HL-60/S4 treated with phorbol 12-myristate 13-acetate at 8.2 ng/mL for 4 days and 3 days (cell line): ENCODE measurements at regions not wholly inside any gene's neighbourhood (a gene's known extent, or its start where the extent isn't known, plus 50 kb on each side); places are given as distances from the start of the nearest gene placed in this dataset.

Experiments
- in situ Hi-C: fragments of 300-500 bp; cut with MboI; formaldehyde crosslinking; loops from 2 replicates; pipeline ENCODE4 v1.15.0; 2022; ENCODE audit warnings: low sequenced_read_pairs

DNA sequence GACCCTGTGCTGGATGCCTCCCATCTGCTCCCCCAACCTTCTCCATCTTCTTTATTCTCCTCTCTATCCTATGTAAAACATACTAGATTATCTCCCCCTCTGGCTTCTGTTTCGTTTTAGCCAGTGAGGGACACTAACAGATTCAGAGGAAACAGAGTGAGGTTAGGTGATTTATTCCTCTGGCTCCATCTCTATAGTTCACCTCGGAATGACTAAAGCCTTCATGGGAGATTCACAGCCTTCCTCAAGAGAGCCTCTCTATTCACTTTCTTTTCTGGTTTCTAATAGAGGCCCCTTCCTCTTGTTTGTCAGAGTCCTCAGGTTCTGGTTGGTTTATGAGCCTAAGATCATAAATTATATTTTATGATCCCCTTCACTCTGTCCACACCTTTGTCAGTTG lies 633.1 kb upstream of the TYRP1 start:
- in situ Hi-C loops: no loop called here

DNA sequence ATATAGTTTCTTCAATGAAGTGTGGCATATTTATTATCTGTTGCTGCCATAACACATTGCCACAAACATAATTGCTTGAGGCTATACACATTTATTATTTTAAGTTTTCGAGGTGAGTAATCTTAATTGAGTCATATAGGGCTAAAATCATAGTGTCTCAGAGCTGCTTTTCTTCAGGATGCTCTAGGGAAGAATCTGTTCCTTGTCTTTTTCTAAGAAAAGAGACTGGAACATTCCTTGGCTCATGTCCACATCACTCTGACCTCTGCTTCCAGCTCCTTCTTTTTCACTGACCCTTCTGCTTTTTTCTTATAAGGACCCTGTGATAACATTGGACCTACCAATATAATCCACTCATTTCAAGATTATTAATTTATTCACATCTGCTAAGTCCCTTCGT lies 632.4 kb upstream of the TYRP1 start:
- in situ Hi-C loops: no loop called here

DNA sequence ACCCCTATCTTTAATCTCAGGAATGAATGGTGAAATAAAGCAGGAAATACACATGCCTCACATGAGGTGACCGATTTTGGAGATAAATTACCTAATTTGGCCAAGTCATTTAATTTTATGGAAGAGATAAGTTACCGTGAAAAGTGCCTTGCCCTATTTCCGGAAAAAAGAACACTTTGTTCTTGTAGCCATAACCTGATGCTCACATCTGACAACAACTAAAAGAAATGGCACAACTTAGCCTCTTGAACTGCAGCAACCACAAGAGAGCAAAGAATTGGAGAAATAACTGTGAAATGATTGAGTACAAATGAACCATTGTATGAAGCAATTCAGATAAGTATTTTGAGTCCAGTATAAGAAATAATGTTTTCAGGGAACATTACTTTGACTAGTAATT lies 628.1 kb upstream of the TYRP1 start:
- in situ Hi-C loops: no loop called here

DNA sequence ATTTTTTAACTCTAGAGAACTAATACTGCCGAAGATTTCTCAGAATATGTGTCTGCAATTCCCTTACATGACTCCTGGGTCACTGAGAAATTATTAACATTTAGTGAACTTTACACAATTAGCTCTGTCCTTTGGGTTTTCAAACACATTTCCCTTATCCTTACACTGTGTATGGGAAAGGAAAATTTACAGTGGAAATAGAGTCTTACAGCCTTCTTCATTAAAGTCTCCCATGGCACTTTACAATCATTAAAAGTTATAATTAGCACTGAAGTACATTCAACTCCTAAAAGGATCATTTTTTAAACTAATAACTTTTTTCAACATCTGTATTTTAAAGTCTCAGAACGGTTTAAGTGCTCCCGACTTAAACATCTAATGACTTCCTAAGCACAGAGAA lies 627.5 kb upstream of the TYRP1 start:
- in situ Hi-C loops: no loop called here

DNA sequence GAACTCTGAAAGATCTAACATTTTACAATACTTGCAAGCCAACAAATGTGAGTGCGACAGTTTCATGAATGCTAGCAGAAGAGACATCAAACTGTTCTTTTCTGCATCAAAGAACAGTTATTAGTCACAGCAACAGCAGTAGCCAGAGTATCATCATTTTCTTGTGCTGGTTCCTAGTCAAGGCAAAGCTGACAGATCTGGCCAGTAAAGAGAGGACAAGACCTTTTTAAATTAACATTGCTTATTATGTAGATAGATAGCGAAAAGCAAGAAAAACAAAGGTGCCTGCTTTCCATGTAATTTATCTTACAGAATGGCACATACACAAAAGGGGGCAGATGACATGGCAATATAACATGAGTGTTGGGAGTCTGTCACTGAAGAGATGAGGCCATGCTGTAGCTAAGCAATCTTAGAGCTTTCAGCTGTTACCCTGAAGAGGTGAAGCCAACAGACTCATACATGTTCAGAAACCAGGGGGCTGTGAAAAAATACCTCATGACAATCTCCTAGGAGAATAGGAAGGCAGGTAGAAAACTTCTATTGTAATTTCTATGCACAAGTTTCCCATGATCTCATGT lies 626.6 kb upstream of the TYRP1 start:
- in situ Hi-C loops: no loop called here

DNA sequence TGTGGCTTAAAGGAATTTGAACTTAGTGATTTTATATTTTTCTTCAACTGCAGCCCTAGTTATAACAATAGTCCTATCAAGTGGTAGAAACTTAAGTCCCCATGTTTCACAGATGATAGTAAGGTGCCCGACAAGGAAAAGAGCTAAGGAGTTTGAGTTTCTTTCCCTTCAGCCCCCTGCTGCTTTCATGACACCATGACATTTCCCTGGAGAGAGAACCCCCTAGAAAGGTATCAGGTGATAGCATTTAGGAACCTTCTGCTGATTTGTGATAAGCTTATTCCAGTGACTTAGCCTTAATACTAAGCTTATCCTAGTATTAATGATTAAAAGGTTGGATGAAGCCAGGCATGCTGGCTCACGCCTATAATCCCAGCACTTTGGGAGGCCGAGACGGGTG lies 623.8 kb upstream of the TYRP1 start:
- in situ Hi-C loops: no loop called here

DNA sequence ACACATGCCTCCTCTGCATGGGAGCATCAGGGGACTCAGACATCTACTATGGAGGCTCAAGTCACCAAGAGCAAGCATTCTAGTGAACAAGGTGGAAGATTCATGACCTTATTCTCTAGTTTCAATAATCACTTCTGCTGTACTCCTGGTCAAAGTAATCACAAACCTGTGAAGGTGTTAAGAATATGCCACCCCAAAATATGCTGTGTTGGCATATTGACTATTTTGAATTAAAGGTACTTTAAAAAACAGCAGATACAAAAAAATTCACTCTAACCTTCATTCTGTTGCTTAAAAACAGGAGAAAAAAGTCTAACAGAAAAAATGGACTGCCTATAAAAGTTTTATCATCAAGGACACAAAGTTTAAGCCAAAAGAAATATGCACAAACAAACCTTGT lies 607.8 kb upstream of the TYRP1 start:
- in situ Hi-C loops: no loop called here

DNA sequence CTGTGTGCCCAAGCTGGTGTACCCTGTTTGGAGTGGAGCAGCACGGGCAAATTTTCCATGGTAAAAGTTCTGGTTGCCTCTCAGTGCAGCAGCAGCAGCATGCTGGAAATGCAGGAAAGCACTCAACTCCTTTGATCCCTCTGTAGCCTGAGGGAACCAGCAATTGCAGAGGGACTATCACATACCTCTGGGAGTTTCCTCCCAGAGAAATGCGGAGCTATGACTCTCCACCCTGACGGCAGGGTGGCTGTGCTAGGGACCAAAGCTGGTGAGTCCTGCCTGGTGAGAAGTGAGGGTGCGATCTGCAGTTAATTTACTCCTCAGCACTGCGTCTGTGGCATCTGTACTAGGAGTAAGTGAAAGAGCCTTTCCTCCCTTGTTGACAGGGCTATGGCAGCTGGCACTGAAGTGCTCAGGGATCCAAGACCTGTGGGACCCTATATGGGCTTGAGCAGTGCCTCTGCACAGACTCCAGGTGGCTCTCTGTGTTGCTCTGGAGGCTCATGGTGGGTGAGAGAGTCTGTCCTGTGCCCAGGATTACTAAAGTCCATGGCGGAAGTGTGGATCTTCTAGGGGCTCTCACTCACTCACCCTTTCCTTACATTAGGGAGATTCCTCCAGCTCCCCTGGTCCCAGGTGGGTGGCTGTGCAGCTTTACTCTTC lies 601.2 kb upstream of the TYRP1 start:
- in situ Hi-C loops: no loop called here

DNA sequence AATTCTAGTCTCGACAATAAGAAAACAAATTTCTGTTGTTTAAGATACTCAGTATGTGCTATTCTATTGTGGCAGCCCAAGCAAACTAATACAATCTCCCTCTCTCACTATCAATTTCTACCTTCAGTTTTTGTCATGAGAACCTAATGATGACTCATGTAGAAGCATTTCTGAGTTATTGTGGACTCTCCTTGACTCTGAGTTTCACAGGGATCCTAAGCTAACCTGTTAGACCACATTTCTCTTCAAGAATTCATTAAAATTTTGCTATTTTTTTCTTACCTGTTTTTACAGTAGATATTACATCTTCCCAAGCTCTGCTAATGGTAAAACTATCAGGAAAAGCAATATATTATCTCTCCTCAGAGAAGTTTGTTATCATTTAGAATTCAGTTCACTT lies 599.1 kb upstream of the TYRP1 start:
- in situ Hi-C loops: no loop called here

DNA sequence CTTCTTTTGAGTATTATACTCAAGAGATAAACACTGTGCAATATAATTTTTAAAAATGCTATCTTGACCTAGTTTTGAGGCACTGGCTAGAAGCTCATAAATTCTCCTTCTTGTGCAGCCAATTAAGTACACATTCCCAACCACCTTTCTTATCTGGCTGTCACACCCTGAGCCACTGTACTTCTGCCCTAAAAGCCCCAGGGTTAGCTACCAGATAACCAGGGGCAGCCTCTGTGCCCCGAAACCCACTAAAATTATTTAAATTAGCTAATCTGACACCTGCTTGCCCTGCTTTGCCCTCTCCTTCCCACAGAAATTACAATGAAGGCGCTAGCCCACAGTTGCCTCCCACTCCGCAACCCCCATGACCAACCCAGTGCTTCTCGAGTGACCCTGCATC lies 597.3 kb upstream of the TYRP1 start:
- in situ Hi-C loops: no loop called here

DNA sequence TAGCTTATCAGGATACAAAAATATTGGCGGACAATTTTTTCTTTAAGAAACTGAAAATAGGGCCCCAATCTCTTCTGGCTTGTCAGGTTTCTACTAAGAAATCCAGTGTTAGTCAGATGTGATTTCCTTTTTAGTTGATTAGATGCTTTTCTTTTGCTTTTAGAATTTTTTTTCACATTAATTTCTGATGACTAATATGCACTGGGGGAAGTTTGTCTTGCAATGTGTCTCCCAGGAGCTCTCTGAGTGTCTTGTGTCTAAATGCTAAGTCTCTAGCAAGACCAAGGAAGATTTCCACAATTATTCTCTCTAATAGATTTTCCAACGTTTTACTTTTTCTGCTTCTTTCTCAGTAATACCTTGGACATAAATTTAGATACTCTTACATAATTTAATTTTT lies 559.8 kb upstream of the TYRP1 start:
- in situ Hi-C loops: no loop called here

DNA sequence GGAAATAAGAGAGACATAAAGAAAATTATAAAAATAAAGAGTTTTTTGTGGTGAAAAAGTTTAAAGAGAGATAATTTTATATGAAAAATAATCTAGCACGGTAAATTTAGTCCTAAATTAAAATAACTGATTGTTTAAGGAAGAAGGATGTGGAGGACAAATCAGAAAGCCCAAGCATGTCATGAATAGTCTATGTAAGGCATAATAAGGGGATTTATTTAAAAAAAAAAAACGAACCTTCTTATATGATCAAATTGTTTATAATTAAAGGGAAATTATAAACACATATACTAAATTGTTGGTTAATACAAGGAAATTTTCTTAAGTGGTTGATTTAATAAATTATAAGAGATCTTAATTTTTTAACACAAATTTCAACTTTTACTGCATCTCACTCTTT lies 551.8 kb upstream of the TYRP1 start:
- in situ Hi-C loops: no loop called here

DNA sequence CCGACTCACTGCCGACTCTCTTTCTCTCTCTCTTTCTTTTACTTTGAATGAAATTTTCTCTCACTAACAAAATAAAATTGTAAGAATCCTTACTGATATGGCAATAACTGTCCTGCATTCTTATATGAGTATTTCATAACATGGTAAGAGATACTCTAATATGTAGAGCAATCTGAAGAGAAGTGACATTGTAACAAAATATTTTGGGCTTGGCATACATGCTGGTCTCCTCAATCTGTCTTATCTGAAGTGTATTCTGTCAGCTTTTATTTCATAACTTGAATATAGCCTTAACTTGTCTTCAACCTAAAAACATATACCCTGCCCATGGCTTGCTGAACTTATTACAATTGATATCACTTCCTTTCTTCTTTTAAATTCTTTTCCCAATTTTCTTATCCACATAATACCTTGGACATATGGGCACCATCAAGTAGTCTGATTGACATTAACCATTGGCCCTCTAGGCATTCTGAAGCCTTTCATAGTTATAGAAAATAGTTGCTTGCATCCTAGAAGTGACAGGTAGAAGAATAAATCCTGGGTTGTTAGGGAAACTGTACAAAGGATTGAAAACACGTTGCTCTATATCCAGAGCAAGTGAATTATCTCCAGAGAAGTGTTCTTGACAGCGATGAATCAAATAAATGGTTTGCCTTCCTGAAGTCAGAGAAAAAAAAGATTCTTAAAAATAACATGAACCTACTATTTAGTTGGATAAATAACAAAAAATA lies 537.6 kb upstream of the TYRP1 start:
- in situ Hi-C loops: no loop called here

DNA sequence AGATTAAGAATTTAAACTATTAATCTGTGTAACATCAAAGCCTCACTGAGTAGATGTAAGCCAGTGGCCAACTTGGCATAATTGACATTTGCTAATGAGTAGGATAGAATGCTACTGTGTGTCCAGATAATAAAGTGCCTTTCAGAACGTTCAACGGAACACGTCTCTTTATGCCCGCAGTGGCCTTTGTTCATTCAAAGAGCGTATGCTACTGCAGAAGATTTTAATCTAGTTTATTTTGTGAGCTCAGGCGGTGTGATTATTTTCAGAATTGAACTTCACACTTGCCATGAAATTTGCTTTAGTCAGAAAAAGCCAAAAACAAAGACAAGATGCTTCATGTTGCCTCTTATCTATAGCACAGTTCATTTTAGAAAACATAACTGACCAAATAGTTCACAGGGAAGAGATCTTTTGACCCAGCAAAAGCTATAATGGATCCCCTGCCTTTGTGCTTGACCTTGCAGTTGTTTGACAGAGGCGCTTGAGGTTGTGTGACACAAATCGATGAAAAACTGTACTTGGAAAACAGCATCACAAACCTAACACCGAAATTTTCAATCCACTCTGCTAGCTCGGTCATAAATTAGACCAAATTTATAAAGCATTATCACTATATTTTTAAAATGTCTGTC lies 530.9 kb upstream of the TYRP1 start:
- in situ Hi-C loops: no loop called here

DNA sequence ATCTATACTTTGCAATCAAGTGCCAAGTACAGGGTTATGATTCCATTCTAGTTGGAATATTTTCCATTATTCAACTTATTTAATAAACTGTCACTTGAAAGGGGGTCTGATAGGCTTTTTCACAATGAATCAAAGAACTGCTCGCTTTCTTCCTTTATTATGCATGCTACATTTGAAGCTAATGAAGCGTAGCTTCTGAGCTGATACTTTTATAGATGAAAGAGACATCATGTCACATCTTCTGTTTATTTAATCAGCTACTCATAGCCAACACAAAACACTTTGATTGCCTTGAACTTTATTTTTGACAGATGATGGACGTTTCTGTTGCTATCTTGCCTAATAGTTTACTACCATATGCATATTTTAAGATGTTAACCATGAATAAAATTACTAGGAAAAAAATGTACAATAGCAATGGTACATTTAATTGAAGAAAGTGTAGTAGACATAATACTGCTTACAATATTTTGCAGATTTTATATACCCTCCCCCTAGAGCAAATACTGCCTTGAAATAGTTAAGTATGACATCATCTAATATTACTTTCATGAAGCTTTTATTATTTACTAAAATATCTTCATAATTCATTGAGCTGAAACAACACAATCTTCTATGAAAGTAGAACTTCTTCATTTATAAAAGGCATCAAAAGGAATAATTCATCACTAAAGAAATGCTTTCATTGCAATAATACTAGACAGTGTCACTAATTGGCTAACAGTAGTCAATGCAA lies 529.3 kb upstream of the TYRP1 start:
- in situ Hi-C loops: no loop called here

DNA sequence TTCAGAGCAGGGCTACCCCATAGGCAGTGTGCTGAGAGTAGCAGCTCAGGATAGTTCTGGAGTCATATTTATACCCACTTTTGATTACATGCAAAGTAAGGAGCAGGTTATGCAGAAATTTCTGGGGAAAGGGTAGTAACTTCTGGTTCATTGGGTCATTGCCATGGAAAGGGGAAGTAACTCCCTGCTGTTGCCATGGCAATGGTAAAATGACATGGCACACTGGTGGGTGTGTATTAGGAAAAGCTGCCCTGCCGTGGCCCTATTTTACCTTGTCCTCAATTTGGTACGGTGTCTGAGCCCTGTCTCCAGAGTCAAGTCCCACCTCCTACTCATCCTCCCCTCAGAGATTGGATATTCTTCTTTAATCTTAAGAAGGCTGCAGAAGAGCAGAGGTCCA lies 526.7 kb upstream of the TYRP1 start:
- in situ Hi-C loops: no loop called here

DNA sequence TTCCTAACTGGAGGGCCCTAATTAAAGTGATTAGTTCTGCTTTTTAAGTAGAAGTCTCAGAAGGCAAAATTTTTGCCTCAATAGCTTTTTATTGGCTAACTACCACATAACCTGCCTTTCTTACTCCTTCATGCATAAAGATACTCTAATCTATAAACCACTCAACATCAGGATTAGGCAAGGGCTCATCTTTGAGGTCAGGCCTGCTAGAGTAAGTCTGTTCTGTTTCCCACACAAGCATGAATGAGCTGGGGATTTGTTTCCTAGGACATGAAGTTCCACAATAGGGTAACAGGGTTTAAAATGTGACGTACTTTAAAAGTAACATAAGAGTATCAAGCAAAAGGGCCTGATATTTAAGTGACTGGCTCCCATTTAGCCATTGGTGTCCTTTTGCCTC lies 522.7 kb upstream of the TYRP1 start:
- in situ Hi-C loops: no loop called here

DNA sequence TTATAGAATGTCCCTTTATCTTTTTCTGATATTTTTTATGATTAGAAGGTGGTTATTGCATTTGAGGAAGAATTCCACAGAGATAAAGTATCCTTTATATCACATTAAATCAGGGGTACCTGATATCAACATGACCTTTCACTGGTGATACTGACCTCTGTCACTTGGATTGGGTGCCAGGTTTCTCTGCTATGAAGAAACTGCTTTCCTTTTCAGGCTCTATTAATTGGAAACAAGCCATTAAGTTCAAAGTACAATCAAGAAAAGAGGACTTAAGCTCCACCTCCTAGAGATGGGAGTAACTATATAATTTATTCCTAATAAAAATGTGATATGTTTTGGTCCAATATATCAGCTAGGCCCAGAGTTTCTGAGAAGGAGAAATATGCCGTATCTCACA lies 514.6 kb upstream of the TYRP1 start:
- in situ Hi-C loops: no loop called here

DNA sequence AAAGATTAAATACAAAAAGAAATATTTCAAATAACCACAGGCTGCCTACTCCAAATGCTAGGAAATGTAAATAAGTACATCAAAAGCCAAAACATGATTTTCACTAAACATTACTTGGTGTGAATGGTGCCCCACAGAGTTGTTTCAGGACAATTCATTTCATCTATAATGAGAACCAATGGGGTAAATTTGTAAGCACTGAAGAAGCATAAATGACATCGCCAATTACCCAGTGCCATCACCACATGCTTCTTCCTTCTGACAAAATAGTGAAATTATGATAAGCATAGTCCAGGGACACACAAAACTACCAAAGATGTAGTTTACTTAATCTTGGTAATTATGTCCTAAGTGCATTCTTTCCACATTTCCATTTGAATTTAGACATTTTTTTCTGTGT lies 510.4 kb upstream of the TYRP1 start:
- in situ Hi-C loops: no loop called here

DNA sequence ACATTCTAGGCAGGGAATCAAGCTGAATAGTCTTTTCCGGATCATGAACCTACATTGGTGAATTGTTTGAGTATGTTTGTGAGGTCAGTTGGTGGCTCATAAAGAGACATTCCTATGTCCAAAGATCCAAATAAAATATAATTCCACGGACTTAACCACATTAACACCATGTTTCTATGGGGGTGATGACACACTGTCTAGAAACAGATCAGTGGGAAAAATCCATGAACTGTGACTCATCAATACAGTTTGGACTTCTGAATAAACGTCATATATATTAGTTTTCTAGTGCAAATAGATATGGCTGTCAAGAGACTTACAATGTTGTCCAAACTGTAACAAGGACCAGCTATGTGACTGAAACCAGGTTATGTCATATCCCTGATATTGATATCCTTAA lies 509.9 kb upstream of the TYRP1 start:
- in situ Hi-C loops: no loop called here

DNA sequence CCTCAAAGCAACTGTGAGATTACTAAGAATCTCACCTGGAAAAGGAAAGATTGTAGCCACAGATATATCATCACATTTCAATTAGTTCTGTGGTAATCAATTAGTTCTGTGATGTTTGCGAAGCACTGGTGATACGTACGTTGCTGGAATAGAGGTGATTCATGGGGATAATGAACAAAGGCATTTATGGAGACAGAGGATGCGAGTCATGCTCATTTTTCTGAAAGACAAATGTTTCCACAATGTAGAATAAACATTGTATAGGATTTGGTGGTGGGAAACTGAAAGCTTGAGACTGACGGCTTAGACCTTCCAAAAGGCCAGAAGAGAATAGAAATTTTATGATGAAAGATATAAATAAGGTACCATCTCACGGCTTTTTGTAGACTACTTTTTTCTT lies 507.3 kb upstream of the TYRP1 start:
- in situ Hi-C loops: no loop called here
